ENCODE measurements at regions not wholly inside any gene's neighbourhood (a gene's known extent, or its start where the extent isn't known, plus 50 kb on each side); places are given as distances from the start of the nearest gene placed in this dataset.

DNA sequence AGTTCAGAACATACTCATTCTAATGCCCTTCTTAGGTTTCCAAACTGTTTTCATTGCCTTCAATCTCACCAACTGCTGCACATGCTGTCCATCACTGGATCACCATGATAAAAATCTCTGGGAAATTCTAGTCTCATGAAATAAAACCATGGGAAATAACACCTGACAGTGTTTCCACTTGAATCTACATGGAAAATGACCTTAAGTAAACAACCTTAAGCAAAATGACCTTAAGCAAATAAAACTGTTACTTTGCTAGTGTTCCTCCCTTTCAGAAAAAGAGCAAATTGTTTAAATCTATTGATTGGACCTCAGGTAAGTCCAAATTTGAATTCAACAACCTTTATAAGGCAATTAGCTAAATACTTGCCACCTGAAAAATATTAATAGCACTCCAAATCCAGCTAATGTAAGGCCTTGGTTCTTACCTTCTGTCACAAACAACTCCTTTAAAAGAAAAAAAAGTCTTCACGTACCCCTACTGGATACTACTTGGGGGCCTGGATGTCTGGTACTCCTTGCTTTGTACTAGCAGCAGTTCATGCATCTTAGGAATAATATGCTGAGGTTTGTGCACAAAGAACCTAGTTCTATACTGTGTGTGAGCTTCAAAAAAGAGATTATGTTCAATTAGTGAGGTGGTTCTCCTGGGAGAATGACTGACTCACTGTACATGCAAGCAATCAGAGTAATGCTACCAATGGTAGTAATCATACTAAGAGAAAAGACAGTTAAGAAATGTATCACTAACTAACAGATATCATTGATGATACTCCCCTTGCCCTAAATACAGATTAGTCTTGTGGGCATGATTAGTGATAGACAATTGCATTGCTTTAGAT lies 630.4 kb downstream of the PSAT1 start:
- no peak for DNase-seq

DNA sequence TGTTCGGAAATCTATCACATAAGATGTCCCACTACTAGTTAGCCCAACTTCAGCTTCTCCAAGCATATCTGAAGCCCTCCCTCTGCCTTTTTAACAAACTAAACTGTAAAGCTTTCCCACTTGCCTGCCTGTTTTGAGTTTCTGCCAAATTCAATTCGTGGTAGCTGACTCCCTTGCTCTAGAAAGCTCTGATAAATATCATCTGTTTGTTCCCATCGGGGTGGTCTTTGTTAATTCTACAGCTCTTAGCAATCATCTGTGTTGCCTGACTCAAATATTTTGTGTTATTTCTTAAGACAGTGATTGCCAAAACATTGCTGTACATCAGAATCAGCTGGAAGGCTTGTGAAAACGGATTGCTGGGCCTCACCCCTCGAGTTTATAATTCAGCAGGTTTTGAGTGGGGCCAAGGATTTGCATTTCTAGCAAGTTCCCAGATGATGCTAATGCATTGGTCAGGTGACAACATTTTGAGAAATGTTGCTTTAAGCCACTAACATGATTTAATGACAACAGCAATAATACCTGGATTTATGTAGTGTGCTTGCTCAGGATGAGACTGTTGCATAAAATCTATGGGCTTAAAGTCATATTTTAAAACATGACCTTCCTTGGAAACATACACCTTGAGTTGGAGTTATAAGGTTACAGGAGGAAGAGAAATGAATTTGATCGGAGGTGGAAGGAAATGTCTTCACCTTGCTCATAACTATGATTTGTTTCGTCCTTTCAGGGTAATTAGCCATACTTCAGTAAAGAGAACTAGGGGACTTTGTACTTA lies 631.9 kb downstream of the PSAT1 start:
- DNase-seq, result no peak

DNA sequence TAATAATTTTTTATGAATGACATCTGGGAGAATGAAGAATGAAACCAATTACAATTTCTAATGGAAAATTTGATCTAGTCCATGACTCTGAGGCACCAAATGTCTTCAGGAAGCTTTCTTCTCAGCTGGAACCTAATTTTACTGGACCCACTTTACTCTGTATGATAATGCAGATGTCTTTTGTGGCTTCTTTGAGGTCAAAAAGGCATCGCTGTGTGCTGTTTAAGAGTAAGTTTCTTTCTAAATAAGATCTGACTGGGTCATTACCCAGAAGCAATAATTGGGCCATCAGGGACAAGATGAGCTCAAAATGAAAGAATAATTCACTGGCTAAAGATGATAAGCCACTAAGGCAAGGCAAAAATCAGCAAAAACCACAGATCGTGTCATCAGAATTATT lies 633.4 kb downstream of the PSAT1 start:
- DNase-seq, result no peak

DNA sequence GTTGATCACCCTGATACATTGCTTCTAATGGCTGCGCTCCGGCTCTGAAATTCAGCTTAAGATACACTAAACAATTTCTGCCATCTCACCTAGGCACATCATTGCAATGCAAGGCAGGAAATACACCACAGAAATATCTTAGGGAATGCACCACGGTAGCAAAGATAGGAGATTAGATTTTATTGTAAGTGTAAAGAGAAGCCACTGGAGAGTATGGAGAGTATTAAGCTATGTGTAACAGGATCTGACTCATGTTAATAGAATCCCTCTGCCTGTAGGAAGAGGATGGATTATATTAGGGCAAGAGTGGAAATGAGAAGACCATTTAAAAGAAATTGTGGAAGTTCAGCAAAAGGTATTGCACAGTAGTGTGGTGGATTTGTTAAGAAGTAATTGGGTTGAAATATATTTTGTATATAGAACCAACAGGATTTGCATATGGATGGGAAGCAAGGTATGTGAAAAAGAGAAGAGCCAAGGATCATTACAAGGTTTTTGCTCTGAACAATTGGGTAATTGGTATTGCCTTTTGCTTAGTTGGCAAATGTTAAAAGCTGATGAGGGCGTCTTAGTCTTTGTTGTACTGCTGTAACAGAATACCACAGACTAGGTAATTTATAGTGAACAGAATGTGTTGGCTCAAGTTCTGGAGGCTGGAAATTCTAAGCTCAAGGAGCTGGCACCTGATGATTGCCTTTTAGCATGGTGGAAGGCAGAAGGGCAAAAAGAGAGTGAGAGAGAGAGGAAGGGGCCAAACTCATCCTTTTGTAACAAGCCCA lies 636.1 kb downstream of the PSAT1 start:
- no peak for DNase-seq

DNA sequence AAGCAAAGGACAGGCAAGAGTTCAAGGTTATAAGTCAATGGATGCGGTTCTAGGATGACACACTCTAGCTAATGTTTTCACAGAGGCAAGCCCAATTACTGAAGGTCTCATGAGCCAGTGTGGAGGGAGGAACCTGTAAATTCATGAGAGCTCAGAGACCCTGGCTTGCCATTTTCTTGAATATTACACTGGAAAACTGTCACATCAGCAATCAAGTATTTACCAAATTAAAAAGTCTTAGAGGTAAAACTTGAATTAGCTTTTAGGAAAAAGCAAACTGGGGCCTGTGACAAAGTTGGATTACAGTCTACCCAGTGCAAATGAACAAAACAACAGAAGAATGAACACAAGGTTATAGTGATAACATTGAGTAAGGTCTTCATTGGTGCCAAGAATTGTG lies 636.9 kb upstream of the TLE4 start:
- no peak for DNase-seq

GRCh38 chr9:78938821-78939220 lies 632.9 kb upstream of the TLE4 start:
- no peak for DNase-seq

DNA sequence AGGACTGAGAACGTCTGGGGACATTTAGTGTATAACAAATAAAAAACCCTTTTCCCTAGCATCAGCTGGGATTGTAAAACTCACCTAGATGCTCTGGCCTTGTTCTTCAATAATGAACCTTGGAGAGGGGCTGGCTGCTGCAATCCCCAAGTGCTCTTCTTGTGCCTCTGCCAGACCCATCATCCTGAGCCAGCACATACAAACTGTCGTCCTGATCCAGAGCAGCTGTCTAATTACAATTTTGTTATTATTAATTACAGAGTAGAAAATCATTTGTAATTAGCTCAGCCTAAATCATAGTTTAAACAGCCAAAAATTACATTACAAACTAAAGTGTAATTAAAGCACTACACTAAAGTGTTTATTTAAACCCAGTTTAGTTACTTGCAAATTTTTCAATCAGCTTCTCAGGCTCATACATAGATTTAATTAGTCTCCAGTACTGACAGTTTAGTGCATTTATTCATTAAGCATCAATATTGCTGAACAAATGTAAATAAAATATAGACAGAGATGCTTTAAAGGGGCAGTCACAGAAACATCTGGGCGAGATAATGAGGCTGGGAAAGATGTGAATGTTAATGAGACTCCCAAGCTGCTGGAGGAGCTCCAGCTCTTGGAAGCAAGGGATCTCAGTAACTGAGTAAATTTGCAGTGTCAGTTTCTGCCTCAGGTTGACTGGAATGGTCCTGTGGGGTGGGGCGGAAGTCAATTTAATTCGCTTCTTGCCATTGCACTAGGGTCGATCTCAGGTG lies 632.3 kb upstream of the TLE4 start:
- DNase-seq, result no peak

DNA sequence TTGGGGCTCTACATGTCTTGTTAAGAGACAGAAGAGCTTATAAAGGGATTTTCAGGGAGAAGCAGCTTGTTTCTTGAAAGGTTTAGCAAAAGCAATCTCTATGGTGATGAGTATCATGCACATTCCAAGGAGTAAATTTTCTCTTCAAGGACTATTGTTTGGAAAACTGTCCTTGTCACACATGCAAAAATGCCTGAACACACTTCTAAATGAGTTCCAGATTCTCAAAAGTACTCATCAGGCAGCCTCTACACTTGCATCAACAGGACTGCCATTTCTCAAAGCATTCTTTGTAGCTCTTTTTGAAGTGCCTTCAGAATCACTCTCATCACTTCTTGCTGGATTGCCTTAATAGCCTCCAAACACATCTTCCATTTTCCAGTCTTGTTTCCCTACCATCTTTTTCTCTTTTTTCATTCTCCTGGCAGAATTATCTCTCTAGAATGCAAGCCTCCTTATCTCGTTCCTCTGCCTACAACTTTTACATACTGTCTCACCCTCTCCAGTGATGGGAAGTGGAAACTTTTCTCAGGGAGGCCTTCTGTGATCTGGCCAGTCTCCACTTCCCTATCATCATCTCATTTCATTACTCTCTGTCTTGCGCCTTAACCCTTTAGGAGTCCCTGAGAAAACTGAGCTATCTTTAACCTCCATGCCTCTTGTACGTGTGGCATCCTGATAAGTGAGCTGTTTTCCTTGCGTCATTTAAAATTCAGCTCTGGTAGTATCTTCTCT lies 631.5 kb upstream of the TLE4 start:
- no peak for DNase-seq

- DNase-seq, result no peak
Measured at GRCh38 chr9:78954286-78954685, 617.5 kb upstream of the TLE4 start.

- DNase-seq, result no peak
Measured at GRCh38 chr9:78958892-78959291, 612.9 kb upstream of the TLE4 start.

DNA sequence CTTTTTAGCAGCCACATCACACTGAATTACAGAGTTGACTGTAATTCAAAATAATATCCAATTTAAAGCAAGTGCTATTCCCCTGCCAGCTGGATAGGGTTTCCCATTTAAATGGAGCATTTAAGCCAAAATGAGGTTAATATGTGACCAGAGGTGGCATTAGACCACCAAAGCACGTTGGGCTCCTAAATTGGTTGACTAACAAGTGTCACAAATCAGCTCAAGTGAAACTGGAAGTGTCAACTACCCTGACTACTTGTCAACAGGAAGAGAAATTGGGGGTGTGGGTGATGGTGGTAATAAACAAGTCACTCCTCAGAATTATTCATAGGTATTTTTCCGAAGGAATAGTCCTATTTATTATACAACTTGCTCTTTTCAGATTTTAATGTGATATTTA lies 609.6 kb upstream of the TLE4 start:
- DNase-seq, result no peak

DNA sequence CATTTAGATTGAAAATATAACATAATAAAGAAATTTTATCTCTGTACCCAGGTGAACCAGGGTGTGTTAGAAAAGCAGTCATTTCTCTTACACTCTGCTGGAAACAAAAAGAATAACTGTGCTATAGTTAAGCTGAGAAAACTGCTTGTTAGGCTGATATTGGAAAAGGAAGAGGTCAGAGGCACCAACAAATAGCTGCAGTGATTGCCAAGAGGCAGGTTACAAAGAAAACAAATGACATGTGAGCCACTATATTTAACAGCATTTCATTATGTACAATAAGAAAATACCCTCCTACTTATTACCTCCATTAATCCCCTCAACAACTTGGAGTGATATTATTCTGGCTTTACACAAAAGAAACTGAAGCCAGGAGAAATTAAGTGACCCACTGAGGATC lies 607.9 kb upstream of the TLE4 start:
- no peak for DNase-seq

DNA sequence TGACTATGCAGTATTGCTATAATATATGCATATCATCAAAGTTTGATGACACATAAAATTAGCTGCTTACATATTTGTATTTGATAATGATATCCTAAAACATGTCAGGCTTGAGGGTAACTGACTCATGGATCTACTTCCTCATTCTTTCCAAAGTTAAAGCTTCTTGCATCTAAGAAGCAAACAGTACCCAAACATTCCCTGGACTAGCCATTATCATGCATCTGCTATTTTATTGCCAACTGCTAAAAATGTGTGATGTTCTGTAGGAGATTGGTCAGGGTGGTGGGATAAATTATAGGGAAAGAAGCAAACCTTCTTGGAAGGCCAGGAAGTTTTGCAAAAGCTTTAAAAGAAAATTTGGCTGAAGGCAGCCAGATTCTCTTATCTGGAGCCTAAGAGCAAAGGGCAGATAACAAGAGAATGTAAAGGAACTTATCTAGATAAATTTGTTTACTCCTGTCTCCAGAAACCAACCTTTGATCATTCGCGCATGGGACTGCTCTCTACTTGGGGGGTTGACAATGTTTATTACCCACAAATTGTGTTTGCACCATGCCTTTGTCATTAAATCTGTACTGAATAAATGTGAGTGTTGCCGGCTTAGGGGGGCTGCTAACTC lies 604.1 kb upstream of the TLE4 start:
- no peak for DNase-seq

DNA sequence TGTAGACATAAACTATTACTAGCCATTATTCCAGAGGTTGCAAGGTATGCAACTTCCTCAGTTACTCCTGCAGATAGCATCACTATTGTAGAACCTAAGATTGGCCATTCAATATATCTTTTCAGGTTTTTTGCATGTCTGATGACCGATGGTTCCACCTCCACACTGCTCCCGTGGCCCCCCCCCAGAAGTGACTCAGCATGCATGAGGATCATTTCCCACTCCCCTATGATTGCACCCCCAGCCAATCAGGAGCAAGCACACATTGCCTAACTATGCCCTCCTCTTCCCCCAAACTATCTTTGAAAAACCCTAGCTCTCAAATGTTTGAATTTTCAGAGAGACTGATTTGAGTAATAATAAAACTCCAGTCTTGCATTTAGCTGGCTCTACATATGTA lies 601.4 kb upstream of the TLE4 start:
- no peak for DNase-seq

DNA sequence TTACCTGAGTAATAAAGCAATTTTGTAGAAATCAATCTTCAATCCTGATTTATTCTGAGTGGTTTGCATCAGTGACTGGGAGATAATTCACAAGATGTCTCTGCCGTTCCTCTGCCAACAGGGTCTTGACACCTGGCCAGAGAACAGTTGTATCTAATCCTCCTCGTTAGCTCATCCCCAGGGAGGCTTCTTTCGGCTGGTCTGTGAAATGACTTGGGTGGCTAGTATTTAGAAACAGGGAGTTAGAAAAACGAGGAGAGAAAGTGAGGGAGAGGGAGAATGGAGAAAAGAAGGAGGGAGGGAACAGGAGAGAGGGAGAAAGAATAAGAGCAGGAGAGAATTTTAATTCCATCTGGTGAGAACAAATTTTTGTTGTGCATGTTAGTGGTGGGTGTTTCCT lies 600.2 kb upstream of the TLE4 start:
- DNase-seq, result no peak

DNA sequence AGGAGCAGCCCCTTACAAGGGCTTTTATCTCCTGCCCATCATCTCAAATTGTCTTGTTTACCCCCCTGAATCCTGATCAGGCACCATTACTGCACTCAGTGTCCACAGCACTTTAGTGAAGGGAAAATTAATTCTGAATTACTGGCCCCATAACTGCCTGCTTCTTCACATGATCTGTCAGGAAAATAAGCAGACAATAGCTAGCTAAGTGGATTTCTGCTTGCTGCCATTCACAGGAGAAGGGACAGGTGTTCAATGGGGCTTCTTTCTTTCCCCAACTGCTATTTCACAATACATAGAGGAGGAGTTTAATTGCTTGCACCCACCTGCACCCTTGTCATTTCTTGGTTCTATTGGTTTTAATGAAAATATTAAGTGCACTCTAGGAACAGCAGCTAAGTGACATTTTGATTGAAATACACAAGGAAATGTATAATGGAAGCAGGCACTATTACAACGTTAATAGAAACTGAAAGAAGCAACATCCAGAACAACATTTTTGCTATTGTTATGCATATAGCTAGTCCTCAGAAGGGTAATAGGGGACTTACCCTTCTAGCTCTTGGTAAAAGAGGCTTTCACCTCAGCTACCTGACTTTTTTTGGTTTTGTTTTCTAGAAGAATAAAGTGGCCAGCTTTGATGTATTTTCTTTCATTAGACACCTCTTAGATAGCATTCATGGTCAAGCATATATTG lies 599.3 kb upstream of the TLE4 start:
- no peak for DNase-seq

GRCh38 chr9:78973907-78974306 lies 597.9 kb upstream of the TLE4 start:
- no peak for DNase-seq

DNA sequence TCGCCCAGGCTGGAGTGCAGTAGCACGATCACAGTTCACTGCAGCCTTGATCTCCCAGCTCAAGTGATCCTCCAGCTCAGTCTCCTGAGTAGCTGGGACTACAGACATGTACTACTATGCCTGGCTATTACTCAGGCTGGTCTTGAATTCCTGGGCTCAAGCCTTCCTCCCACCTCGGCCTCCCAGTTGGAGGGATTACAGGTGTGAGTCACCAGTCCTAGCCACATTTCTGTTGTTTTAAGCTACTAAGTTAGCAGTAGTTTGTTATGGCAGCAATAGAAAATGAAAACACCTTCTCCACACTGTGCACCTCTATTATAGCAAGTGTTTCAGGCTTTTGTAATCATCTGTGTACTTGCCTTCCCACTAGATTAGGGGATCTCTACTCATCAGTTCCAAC lies 588.9 kb upstream of the TLE4 start:
- no peak for DNase-seq

DNA sequence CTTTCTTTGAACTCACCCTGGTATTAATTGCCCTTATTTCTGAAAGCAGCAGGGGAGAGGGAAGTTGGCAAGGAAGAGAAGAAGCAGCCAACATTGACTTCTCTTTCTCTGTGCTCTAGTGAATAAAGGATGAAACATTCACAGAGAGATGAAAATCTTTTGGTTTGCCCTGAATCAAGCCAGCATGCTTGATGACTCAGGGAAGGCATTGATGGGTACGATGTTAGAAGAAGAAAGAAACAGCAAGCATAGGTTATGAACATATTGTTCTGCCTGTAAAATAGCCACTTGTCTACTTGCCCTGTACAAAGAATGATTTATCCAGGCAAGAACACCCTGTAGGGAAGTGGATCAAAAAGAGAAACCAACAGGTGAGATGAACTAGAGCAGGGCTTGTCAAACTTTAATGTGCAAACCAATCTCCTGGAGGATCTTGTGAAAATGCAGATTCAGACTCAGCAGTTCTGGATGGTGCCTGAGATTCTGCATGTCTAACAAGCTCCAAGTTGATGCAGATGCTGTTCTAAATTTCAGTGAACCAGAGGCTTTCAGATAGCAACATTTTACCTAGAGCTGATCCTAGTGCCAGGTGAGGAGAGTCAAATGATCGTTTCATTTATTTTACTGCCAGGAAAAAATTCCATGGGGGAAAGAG lies 586.6 kb upstream of the TLE4 start:
- no peak for DNase-seq

GRCh38 chr9:78986446-78986845 lies 585.3 kb upstream of the TLE4 start:
- no peak for DNase-seq
